Panc1 (cell line): ENCODE measurements at regions not wholly inside any gene's neighbourhood (a gene's known extent, or its start where the extent isn't known, plus 50 kb on each side); places are given as distances from the start of the nearest gene placed in this dataset.

ENCODE experiments used
- CTCF ChIP-seq: fragments of 450-650 bp; IDR thresholded peaks from 2 replicates; pipeline ENCODE4 v1.5.1; 2017; ENCODE audit warnings: mild to moderate bottlenecking
- POLR2AphosphoS5 ChIP-seq: IDR thresholded peaks from 2 replicates; pipeline ENCODE4 v1.6.1; 2012; ENCODE audit warnings: mild to moderate bottlenecking, low read depth, low read length, moderate library complexity

GRCh38 chr10:8224591-8224990, 170.1 kb downstream of the GATA3 start:
- TF ChIP-seq CTCF = no peak
- TF ChIP-seq POLR2AphosphoS5 = no peak
